GM12878 (cell line): ENCODE measurements at regions not wholly inside any gene's neighbourhood (a gene's known extent, or its start where the extent isn't known, plus 50 kb on each side); places are given as distances from the start of the nearest gene placed in this dataset.
"Not testable (repeated sequence)": the region's sequence is repeated elsewhere in the genome, so short reads cannot be mapped to it uniquely, and the experiment has no call there.

ENCODE experiments used
- ESRRA ChIP-seq: IDR thresholded peaks from 2 replicates; pipeline ENCODE4 v1.6.1; 2012; ENCODE audit warnings: mild to moderate bottlenecking, low read length, improper control_type of control experiment
- FOXM1 ChIP-seq: IDR thresholded peaks from 2 replicates; pipeline ENCODE4 v1.6.1; 2012; ENCODE audit warnings: low read depth, mild to moderate bottlenecking, inconsistent platforms, low read length, moderate library complexity
- GABPA ChIP-seq: IDR thresholded peaks from 2 replicates; pipeline ENCODE4 v1.6.1; 2014; ENCODE audit warnings: antibody characterized with exemption, low read depth, mild to moderate bottlenecking, inconsistent platforms
- KDM1A ChIP-seq: fragments of 200-600 bp; sonication (generic); IDR thresholded peaks from 2 replicates; pipeline ENCODE4 v1.6.1; 2016; ENCODE audit warnings: borderline replicate concordance
- LARP7 ChIP-seq: fragments of 450-650 bp; IDR thresholded peaks from 2 replicates; pipeline ENCODE4 v1.6.1; 2017; ENCODE audit warnings: mild to moderate bottlenecking
- POLR2A ChIP-seq: IDR thresholded peaks from 2 replicates; pipeline ENCODE4 v1.6.1; 2011; ENCODE audit warnings: low read depth, mild to moderate bottlenecking, low read length
- RAD51 ChIP-seq: fragments of 450-650 bp; IDR thresholded peaks from 2 replicates; pipeline ENCODE4 v1.6.1; 2016; ENCODE audit warnings: moderate library complexity, mild to moderate bottlenecking, inconsistent platforms
- SP1 ChIP-seq: IDR thresholded peaks from one replicate; pipeline ENCODE4 v1.6.1; 2011; ENCODE audit warnings: low read depth, low read length
- YBX1 ChIP-seq: fragments of 450-650 bp; IDR thresholded peaks from 2 replicates; pipeline ENCODE4 v1.6.1; 2016; ENCODE audit warnings: antibody characterized with exemption
- YY1 ChIP-seq: IDR thresholded peaks from 2 replicates; pipeline ENCODE4 v1.6.1; 2011; ENCODE audit warnings: low read depth, mild to moderate bottlenecking, low read length
- ZZZ3 ChIP-seq: IDR thresholded peaks from 2 replicates; pipeline ENCODE4 v1.6.1; 2011; ENCODE audit warnings: low read depth; ENCODE audit not compliant: control insufficient read depth, insufficient read length
- TF ChIP-seq, protein P1 (sequence below): IDR thresholded peaks from 2 replicates; pipeline ENCODE4 v1.6.1; 2011; ENCODE audit warnings: low read depth, low read length, improper control_type of control experiment, borderline replicate concordance
- TF ChIP-seq, protein P2 (sequence below), 3 experiments: IDR thresholded peaks in 2 of 3; conservative IDR thresholded peaks in 1 of 3; 2 replicates each; pipeline ENCODE4 v1.5.1; 2011; ENCODE audit warnings: low read depth in 3 of 3, low read length in 3 of 3, mild to moderate bottlenecking in 3 of 3, control low read depth in 2 of 3, moderate library complexity in 2 of 3, inconsistent platforms in 1 of 3, mixed read lengths in 1 of 3; ENCODE audit not compliant: control insufficient read depth in 2 of 3, insufficient read depth in 1 of 3; ENCODE audit errors: extremely low read depth in 1 of 3
- TF ChIP-seq, protein P3 (sequence below): IDR thresholded peaks from 2 replicates; pipeline ENCODE4 v1.6.1; 2012; ENCODE audit warnings: low read depth, low read length, improper control_type of control experiment

DNA sequence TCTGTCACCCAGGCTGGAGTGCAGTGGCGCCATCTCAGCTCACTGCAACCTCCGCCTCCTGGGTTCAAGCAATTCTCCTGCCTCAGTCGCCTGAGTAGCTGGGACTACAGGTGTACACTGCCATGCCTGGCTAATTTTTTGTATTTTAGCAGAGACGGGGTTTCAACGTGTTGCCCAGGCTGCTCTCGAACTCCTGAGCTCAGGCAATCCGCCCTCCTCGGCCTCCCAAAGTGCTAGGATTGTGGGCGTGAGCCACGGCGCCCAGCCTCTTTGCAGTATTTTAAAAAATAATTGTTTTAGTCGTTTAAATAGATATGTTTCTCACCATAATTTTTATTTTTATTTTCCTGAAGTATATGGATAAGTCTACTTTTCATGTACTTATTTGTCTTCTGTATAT is 452.9 kb upstream of the SPTLC3 start:
- TF ChIP-seq, protein P1, sequence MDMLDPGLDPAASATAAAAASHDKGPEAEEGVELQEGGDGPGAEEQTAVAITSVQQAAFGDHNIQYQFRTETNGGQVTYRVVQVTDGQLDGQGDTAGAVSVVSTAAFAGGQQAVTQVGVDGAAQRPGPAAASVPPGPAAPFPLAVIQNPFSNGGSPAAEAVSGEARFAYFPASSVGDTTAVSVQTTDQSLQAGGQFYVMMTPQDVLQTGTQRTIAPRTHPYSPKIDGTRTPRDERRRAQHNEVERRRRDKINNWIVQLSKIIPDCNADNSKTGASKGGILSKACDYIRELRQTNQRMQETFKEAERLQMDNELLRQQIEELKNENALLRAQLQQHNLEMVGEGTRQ, result not testable (repeated sequence)
- TF ChIP-seq, protein P2, sequence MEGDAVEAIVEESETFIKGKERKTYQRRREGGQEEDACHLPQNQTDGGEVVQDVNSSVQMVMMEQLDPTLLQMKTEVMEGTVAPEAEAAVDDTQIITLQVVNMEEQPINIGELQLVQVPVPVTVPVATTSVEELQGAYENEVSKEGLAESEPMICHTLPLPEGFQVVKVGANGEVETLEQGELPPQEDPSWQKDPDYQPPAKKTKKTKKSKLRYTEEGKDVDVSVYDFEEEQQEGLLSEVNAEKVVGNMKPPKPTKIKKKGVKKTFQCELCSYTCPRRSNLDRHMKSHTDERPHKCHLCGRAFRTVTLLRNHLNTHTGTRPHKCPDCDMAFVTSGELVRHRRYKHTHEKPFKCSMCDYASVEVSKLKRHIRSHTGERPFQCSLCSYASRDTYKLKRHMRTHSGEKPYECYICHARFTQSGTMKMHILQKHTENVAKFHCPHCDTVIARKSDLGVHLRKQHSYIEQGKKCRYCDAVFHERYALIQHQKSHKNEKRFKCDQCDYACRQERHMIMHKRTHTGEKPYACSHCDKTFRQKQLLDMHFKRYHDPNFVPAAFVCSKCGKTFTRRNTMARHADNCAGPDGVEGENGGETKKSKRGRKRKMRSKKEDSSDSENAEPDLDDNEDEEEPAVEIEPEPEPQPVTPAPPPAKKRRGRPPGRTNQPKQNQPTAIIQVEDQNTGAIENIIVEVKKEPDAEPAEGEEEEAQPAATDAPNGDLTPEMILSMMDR (IDR thresholded peaks at IDR 0.05 in 2 of 3, conservative IDR thresholded peaks at IDR 0.05 in 1 of 3; ENCODE audit: control insufficient read depth in 2 of 3, extremely low read depth in 1 of 3, insufficient read depth in 1 of 3, low read depth in 3 of 3, low read length in 3 of 3), result not testable (repeated sequence)
- not testable (repeated sequence) for TF ChIP-seq KDM1A, YY1, GABPA, RAD51, SP1, POLR2A, YBX1, FOXM1, ZZZ3, ESRRA, LARP7
- TF ChIP-seq, protein P3, sequence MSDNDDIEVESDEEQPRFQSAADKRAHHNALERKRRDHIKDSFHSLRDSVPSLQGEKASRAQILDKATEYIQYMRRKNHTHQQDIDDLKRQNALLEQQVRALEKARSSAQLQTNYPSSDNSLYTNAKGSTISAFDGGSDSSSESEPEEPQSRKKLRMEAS, result not testable (repeated sequence)
